Naive thymus-derived CD4-positive, alpha-beta T cell (primary cell): ENCODE measurements at regions not wholly inside any gene's neighbourhood (a gene's known extent, or its start where the extent isn't known, plus 50 kb on each side); places are given as distances from the start of the nearest gene placed in this dataset.
"Not testable (repeated sequence)": the region's sequence is repeated elsewhere in the genome, so short reads cannot be mapped to it uniquely, and the experiment has no call there.

ENCODE experiments used
- ATAC-seq: fragments of 150-1000 bp; cut with Tn5 transposase; 2 replicates; pipeline ENCODE4 v1.10.0; 2021; ENCODE audit warnings: mild to moderate bottlenecking, moderate library complexity
- CTCF ChIA-PET: fragments of 350-600 bp; sonication (Branson Sonifier 250); formaldehyde crosslinking; loops from one replicate; lab custom pipeline; 2021; ENCODE audit warnings: antibody characterized with exemption; lab: Charles Lee
- POLR2A ChIA-PET: fragments of 350-600 bp; sonication (Branson Sonifier 250); formaldehyde crosslinking; loops from one replicate; lab custom pipeline; 2021; ENCODE audit warnings: antibody characterized with exemption, inconsistent platforms; lab: Charles Lee
- DNase-seq, 9 donors: peaks; one replicate each; pipeline versions ENCODE4 v3.0.0 to v3.0.0-alpha.2; 2020 to 2022; ENCODE audit warnings: mixed read lengths in 1 of 9
- H3K27ac ChIP-seq: one replicate; pipeline ENCODE4 v1.7.0; 2013; ENCODE audit warnings: mild to moderate bottlenecking, low read depth, low read length, moderate library complexity
- H3K27me3 ChIP-seq, 2 donors: one replicate each; pipeline ENCODE4 v1.7.0; 2013; ENCODE audit warnings: low read length in 2 of 2, mild to moderate bottlenecking in 2 of 2, moderate library complexity in 2 of 2; ENCODE audit not compliant: control insufficient read depth in 2 of 2, insufficient read depth in 2 of 2
- H3K36me3 ChIP-seq, 3 experiments: 1 replicate in 2 of 3; 2 replicates in 1 of 3; pipeline ENCODE4 v1.7.0; 2013; ENCODE audit warnings: low read length in 3 of 3, mild to moderate bottlenecking in 3 of 3, moderate library complexity in 1 of 3; ENCODE audit not compliant: insufficient read depth in 3 of 3, control insufficient read depth in 2 of 3
- H3K4me1 ChIP-seq, 2 donors: one replicate each; pipeline ENCODE4 v1.7.0; 2013; ENCODE audit warnings: low read length in 2 of 2, mild to moderate bottlenecking in 2 of 2, moderate library complexity in 1 of 2; ENCODE audit not compliant: control insufficient read depth in 2 of 2, insufficient read depth in 2 of 2
- H3K4me3 ChIP-seq: 2 replicates; pipeline ENCODE4 v1.7.0; 2013; ENCODE audit warnings: mild to moderate bottlenecking, low read length
- H3K9me3 ChIP-seq, 3 experiments: 1 replicate in 2 of 3; 2 replicates in 1 of 3; pipeline ENCODE4 v1.7.0; 2013; ENCODE audit warnings: low read length in 3 of 3; ENCODE audit not compliant: control insufficient read depth in 2 of 3
- H3K27ac Mint-ChIP-seq, 9 donors: one replicate each; pipeline ENCODE4 v1.8.0; 2020 to 2022; ENCODE audit warnings: mixed read lengths in 9 of 9, mild to moderate bottlenecking in 8 of 9, moderate library complexity in 5 of 9, inconsistent platforms in 2 of 9
- H3K27me3 Mint-ChIP-seq, 5 donors: one replicate each; pipeline ENCODE4 v1.8.0; 2021 to 2022; ENCODE audit warnings: mixed read lengths in 5 of 5, mild to moderate bottlenecking in 1 of 5
- H3K36me3 Mint-ChIP-seq, 5 donors: one replicate each; pipeline ENCODE4 v1.8.0; 2020 to 2022; ENCODE audit warnings: mixed read lengths in 5 of 5, mild to moderate bottlenecking in 3 of 5, inconsistent platforms in 1 of 5
- H3K4me1 Mint-ChIP-seq, 7 donors: one replicate each; pipeline ENCODE4 v1.8.0; 2020 to 2022; ENCODE audit warnings: mixed read lengths in 7 of 7, mild to moderate bottlenecking in 3 of 7, inconsistent platforms in 1 of 7
- H3K4me3 Mint-ChIP-seq, 10 donors: one replicate each; pipeline ENCODE4 v1.8.0; 2020 to 2022; ENCODE audit warnings: mild to moderate bottlenecking in 10 of 10, mixed read lengths in 10 of 10, moderate library complexity in 6 of 10, inconsistent platforms in 2 of 10
- H3K9me3 Mint-ChIP-seq, 11 donors: one replicate each; pipeline ENCODE4 v1.8.0; 2020 to 2022; ENCODE audit warnings: mixed read lengths in 11 of 11, mild to moderate bottlenecking in 4 of 11, inconsistent platforms in 1 of 11, moderate library complexity in 1 of 11
- intact Hi-C, 2 donors: fragments of 100-400 bp; cut with micrococcal nuclease; formaldehyde crosslinking; loops; one replicate each; pipeline ENCODE4 v1.15.1; 2023

DNA sequence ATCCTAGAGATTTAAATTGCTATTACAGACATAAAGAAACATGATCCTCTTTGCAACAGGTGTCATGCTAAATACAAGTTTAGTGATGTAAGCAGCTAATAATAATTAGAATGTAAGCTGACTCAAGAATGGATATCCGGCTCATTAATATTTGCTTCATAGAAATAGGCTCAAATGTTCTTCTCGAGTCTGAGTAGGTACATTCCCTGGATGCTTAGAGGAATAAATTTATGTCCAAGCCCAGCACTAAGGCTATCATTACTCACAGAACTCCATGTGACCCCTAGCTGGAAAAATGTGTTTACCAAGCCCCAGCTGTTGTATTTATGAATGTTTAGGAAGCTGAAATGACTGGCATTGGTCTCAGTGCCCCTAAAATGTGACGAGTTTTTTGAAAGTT is 87.6 kb upstream of the TSPAN7 start:
- intact Hi-C loops: no loop called here
- Mint-ChIP-seq H3K9me3 (peaks cover 0 to 5% (median 0%) of the 10 kb centered on the region in 11 donors), H3K27me3 (no peaks in the 10 kb centered on the region), H3K4me1 (no peaks in the 10 kb centered on the region), H3K4me3 (no peak overlapping the region), H3K36me3 (no peaks in the 10 kb centered on the region), H3K27ac (no peak overlapping the region)
- H3K27me3 ChIP-seq: no peaks in the 10 kb centered on the region
- H3K4me1 ChIP-seq: no peaks in the 10 kb centered on the region
- ChIA-PET POLR2A (no interaction called here), CTCF (no interaction called here)
- DNase-seq: no peak
- H3K4me3 ChIP-seq: no peak overlapping the region
- no peak for ATAC-seq
- no peaks in the 10 kb centered on the region for H3K9me3 ChIP-seq
- no peaks in the 10 kb centered on the region for H3K36me3 ChIP-seq
- no peak overlapping the region for H3K27ac ChIP-seq

DNA sequence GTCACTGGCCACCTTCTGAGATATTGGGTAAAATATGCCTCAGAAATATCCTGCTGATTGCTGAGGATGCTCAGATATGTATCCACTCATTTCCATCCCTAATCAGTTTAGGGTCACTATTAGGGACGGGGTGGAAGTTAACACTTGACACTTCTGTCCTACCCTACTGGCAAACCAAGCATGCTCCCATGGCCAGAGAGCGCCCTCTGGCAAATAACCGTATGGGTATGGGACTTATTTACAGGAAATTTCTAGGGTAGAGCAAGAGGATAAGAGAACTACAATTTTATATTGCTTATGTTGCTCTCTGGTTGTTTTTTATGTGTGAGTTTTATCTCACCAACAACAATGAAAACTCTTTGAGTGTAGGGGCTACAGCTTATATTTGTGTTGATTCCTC is 86.8 kb upstream of the TSPAN7 start:
- Histone ChIP-seq H3K36me3 (no peaks in the 10 kb centered on the region), H3K4me3 (no peak overlapping the region), H3K4me1 (no peaks in the 10 kb centered on the region), H3K27ac (no peak overlapping the region), H3K27me3 (no peaks in the 10 kb centered on the region), H3K9me3 (no peaks in the 10 kb centered on the region)
- Mint-ChIP-seq H3K9me3 (peaks cover 0 to 5% (median 0%) of the 10 kb centered on the region in 11 donors), H3K4me3 (no peak overlapping the region), H3K27ac (no peak overlapping the region), H3K27me3 (no peaks in the 10 kb centered on the region), H3K36me3 (no peaks in the 10 kb centered on the region), H3K4me1 (no peaks in the 10 kb centered on the region)
- ChIA-PET CTCF (no interaction called here), POLR2A (no interaction called here)
- ATAC-seq (no peak), DNase-seq (no peak)
- intact Hi-C loops: no loop called here

DNA sequence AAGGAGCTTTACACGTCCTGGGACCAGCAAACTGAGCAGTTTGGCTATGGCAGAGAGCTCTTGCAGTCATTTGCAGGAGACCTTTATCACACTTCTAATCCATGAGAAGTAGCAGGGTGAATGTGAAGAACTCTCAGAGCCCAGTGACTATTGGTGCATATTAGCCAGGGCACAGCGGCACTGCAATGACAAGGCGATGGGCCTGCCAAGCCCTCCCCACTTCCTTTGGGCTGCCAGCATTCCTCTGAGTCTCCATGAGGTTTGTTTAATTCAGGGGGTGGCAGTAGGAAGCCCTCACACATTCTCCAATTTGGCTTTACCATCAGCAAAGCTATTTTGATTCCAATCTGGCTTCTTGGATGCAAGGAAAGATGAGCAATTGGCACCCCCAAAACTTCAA is 79.2 kb upstream of the TSPAN7 start:
- intact Hi-C loops: no loop called here
- no peak overlapping the region for H3K27ac ChIP-seq
- POLR2A ChIA-PET: no interaction called here
- ATAC-seq (no peak), DNase-seq (no peak)
- Mint-ChIP-seq H3K4me1 (no peaks in the 10 kb centered on the region), H3K27ac (no peak overlapping the region), H3K27me3 (peaks cover 0 to 15% (median 0%) of the 10 kb centered on the region in 5 donors), H3K4me3 (no peak overlapping the region), H3K9me3 (no peaks in the 10 kb centered on the region), H3K36me3 (no peaks in the 10 kb centered on the region)
- no peaks in the 10 kb centered on the region for H3K27me3 ChIP-seq
- CTCF ChIA-PET: no interaction called here
- H3K4me3 ChIP-seq: no peak overlapping the region
- H3K36me3 ChIP-seq: no peaks in the 10 kb centered on the region
- no peaks in the 10 kb centered on the region for H3K4me1 ChIP-seq
- H3K9me3 ChIP-seq: no peaks in the 10 kb centered on the region

DNA sequence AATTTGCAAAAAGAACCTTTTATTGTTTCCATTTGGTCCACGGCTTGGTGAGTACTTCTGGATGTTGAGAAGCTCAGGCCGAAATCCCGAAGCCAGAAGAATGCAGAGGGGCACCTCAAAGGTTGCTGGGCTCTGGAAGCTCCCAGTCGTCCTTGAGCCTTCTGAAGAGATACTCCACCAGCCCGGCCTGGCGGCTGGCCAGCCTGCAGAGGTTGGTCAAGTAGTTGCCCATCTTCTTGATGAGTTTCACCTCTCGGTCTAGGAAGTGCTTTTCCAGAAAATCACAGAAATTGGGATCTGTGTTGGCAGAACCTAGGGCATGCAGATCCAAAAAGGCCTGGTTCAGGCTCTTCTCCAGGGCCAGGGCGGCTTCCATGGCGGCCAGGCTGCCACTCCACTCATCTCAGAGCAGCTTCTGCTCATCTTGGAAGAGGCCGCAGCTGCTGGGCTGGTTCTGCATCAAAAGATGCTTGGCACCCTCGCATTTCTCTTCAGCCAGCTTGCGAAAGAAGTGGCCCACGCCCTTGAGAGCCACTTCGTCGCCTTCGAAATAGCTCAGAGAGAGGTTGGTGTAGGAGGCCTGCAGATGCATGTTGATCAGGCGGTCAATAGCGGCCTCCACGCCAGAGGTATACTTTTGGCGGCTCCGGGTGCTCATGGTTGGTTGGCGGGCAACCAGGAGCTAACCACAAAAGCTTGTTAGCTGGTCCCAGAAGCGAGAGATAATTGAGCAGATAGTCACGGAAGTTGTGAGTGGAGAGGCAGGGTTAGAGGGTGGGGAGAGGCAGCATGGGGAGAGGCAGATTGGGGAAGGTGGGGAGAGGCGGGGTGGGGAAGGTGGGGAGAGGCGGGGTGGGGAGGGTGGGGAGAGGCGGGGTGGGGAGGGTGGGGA is 76.5 kb upstream of the TSPAN7 start:
- no peak for DNase-seq
- no peak overlapping the region for H3K27ac Mint-ChIP-seq
- CTCF ChIA-PET: no interaction called here

DNA sequence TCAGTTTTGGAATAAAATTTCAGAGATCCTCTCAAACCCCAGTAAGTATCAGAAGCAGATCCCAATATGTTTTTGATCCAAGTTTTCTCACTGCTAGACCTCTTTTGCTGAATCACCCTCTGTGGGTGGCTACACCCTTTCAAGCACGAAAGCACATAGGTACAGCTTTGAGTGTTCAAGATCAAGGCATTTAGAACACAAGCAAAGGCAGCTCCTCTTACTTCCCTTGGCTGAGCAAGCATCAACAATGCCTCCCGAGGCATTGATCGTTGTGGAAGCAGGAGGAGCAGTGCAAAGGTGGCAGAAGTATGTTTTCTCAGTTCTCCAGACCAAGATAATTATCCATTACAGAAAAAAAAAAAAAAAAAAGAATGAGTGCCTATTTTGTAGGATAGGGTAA is 72.0 kb upstream of the TSPAN7 start:
- Histone ChIP-seq H3K27me3 (no peaks in the 10 kb centered on the region), H3K4me1 (no peaks in the 10 kb centered on the region), H3K27ac (no peak overlapping the region), H3K9me3 (no peaks in the 10 kb centered on the region), H3K36me3 (no peaks in the 10 kb centered on the region), H3K4me3 (no peak overlapping the region)
- Mint-ChIP-seq H3K4me3 (no peak overlapping the region), H3K4me1 (no peaks in the 10 kb centered on the region), H3K36me3 (no peaks in the 10 kb centered on the region), H3K9me3 (no peaks in the 10 kb centered on the region), H3K27ac (no peak overlapping the region), H3K27me3 (peaks cover 0 to 9% (median 0%) of the 10 kb centered on the region in 5 donors)
- no peak for DNase-seq
- POLR2A ChIA-PET: interaction anchor here (0.7 kb wide), 1 partner anchor 736 kb away, joined by 3 read pairs; no protein-coding TSS in a partner anchor
- intact Hi-C loops: no loop called here
- ATAC-seq: no peak
- CTCF ChIA-PET: no interaction called here

More for the DNA sequence above, 76.5 kb upstream of the TSPAN7 start:
- Histone ChIP-seq H3K9me3 (no peaks in the 10 kb centered on the region), H3K27me3 (no peaks in the 10 kb centered on the region), H3K4me1 (no peaks in the 10 kb centered on the region), H3K27ac (no peak overlapping the region), H3K4me3 (no peak overlapping the region), H3K36me3 (no peaks in the 10 kb centered on the region)
- no peak overlapping the region for H3K4me3 Mint-ChIP-seq
- intact Hi-C loops: no loop called here
- no peaks in the 10 kb centered on the region for H3K4me1 Mint-ChIP-seq
- H3K27me3 Mint-ChIP-seq: peaks cover 0 to 17% (median 0%) of the 10 kb centered on the region in 5 donors
- no peaks in the 10 kb centered on the region for H3K36me3 Mint-ChIP-seq
- H3K9me3 Mint-ChIP-seq: no peaks in the 10 kb centered on the region
- POLR2A ChIA-PET: no interaction called here
- no peak for ATAC-seq

DNA sequence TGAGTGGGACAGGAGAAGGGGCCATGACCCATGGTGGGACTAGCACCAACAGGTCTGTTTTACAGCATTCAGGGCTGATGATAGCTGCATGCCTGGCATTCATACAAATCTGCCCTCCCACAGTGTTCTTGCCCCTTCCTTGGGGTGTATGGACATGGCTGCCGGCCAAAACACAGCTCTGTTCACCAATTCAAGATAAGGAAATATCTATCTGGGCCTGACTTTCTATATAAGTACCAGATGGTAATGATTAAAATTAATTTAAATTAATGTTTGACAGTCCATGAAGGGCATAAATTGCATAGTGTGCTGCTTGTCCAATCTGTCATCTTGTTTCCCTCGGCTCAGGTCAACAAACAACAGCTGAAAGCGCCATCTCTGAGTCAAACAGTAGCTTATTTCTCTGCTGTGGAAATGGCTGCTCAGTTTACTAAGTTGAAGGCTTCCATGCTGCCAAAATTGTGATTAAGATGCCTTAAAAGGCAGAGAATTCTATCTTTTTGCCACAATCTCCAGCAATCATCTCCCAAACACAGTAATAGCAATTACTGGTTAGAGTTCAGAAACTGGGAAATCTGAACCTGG is 67.0 kb upstream of the TSPAN7 start:
- H3K4me1 Mint-ChIP-seq: no peaks in the 10 kb centered on the region
- H3K4me1 ChIP-seq: no peaks in the 10 kb centered on the region
- POLR2A ChIA-PET: no interaction called here
- no peaks in the 10 kb centered on the region for H3K9me3 ChIP-seq
- no peak for DNase-seq
- H3K4me3 Mint-ChIP-seq: no peak overlapping the region
- no peaks in the 10 kb centered on the region for H3K36me3 ChIP-seq
- peaks cover 0 to 6% (median 4%) of the 10 kb centered on the region in 5 donors for H3K27me3 Mint-ChIP-seq
- intact Hi-C loops: no loop called here
- peaks cover 0 to 1% (median 0%) of the 10 kb centered on the region in 11 donors for H3K9me3 Mint-ChIP-seq
- ATAC-seq: no peak
- CTCF ChIA-PET: no interaction called here
- no peaks in the 10 kb centered on the region for H3K36me3 Mint-ChIP-seq
- no peak overlapping the region for H3K27ac ChIP-seq
- H3K4me3 ChIP-seq: no peak overlapping the region
- H3K27ac Mint-ChIP-seq: no peak overlapping the region
- no peaks in the 10 kb centered on the region for H3K27me3 ChIP-seq

DNA sequence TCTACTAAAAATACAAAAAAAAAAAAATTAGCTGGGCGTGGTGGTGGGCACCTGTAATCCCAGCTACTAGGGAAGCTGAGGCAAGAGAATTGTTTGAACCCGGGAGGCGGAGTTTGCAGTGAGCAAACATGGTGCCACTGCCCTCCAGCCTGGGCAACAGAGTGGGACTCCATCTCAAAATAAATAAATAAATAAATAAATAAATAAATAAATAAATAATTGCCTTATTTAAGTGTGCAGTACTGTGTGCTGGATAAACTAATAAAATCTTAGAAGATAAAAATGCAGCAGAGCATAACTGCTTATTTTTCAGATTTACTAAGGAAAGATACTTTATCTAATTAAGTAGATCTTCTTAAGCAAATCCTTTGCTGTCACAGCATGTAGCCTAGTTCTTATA is 61.7 kb upstream of the TSPAN7 start:
- POLR2A ChIA-PET: not testable (repeated sequence)

More for the DNA sequence above, 61.7 kb upstream of the TSPAN7 start:
- H3K27me3 Mint-ChIP-seq, DNase-seq, ATAC-seq, H3K4me1 ChIP-seq, CTCF ChIA-PET, H3K27ac Mint-ChIP-seq, H3K4me1 Mint-ChIP-seq, H3K9me3 ChIP-seq, H3K4me3 Mint-ChIP-seq, H3K36me3 ChIP-seq, H3K27me3 ChIP-seq, intact Hi-C loops, H3K36me3 Mint-ChIP-seq, H3K4me3 ChIP-seq, H3K27ac ChIP-seq: not testable (repeated sequence)
- H3K9me3 Mint-ChIP-seq: peaks cover 0 to 29% (median 12%) of the 10 kb centered on the region in 11 donors
